Glutamatergic neuron (in vitro differentiated cells): ENCODE measurements at regions not wholly inside any gene's neighbourhood (a gene's known extent, or its start where the extent isn't known, plus 50 kb on each side); places are given as distances from the start of the nearest gene placed in this dataset.

Source experiments
- DNase-seq: peaks from one replicate; pipeline ENCODE4 v3.0.0; 2022
- H3K27ac Mint-ChIP-seq: one replicate; pipeline ENCODE4 v1.8.0; 2020; ENCODE audit warnings: mild to moderate bottlenecking, mixed read lengths, inconsistent platforms; ENCODE audit not compliant: unreplicated experiment
- H3K27me3 Mint-ChIP-seq: one replicate; pipeline ENCODE4 v1.8.0; 2020; ENCODE audit warnings: mild to moderate bottlenecking, moderate library complexity, mixed read lengths, inconsistent platforms; ENCODE audit not compliant: unreplicated experiment
- H3K36me3 Mint-ChIP-seq: one replicate; pipeline ENCODE4 v1.8.0; 2020; ENCODE audit warnings: mild to moderate bottlenecking, mixed read lengths, inconsistent platforms; ENCODE audit not compliant: unreplicated experiment
- H3K4me1 Mint-ChIP-seq: one replicate; pipeline ENCODE4 v1.8.0; 2020; ENCODE audit warnings: mild to moderate bottlenecking, low read depth, mixed read lengths, inconsistent platforms; ENCODE audit not compliant: unreplicated experiment
- H3K4me3 Mint-ChIP-seq: one replicate; pipeline ENCODE4 v1.8.0; 2020; ENCODE audit warnings: mild to moderate bottlenecking, mixed read lengths, inconsistent platforms; ENCODE audit not compliant: unreplicated experiment
- H3K9me3 Mint-ChIP-seq: one replicate; pipeline ENCODE4 v1.8.0; 2020; ENCODE audit warnings: mild to moderate bottlenecking, moderate library complexity, mixed read lengths, inconsistent platforms; ENCODE audit not compliant: unreplicated experiment
- CTCF ChIP-seq: fragments of 200-600 bp; sonication (generic); IDR thresholded peaks from one replicate; pipeline ENCODE4 v1.5.0; 2021; ENCODE audit not compliant: partially characterized antibody, unreplicated experiment

GRCh38 chr4:146088690-146089089 lies 86.8 kb upstream of the LSM6 start:
- Mint-ChIP-seq H3K4me3 (no peak overlapping the region), H3K4me1 (no peaks in the 10 kb centered on the region), H3K36me3 (no peaks in the 10 kb centered on the region), H3K9me3 (no peaks in the 10 kb centered on the region), H3K27ac (no peak overlapping the region), H3K27me3 (peaks cover under 1% of the 10 kb centered on the region)
- TF ChIP-seq CTCF: no peak
- DNase-seq: no peak

- Mint-ChIP-seq H3K27me3 (peaks cover 2% of the 10 kb centered on the region), H3K9me3 (no peaks in the 10 kb centered on the region), H3K36me3 (no peaks in the 10 kb centered on the region), H3K4me3 (no peak overlapping the region), H3K4me1 (no peaks in the 10 kb centered on the region), H3K27ac (no peak overlapping the region)
- DNase-seq: no peak
- TF ChIP-seq CTCF: no peak
These were observed 87.7 kb upstream of the LSM6 start for GRCh38 chr4:146087856-146088255.

GRCh38 chr4:146076081-146076480 lies 99.4 kb upstream of the LSM6 start:
- H3K4me3 Mint-ChIP-seq: no peak overlapping the region
- no peak overlapping the region for H3K27ac Mint-ChIP-seq
- no peaks in the 10 kb centered on the region for H3K9me3 Mint-ChIP-seq
- H3K4me1 Mint-ChIP-seq: no peaks in the 10 kb centered on the region
- DNase-seq: no peak
- H3K27me3 Mint-ChIP-seq: peaks cover 2% of the 10 kb centered on the region
- TF ChIP-seq CTCF: no peak
- no peaks in the 10 kb centered on the region for H3K36me3 Mint-ChIP-seq

- TF ChIP-seq CTCF: no peak
- H3K9me3 Mint-ChIP-seq: no peaks in the 10 kb centered on the region
- H3K36me3 Mint-ChIP-seq: no peaks in the 10 kb centered on the region
- H3K27me3 Mint-ChIP-seq: peaks cover 2% of the 10 kb centered on the region
- DNase-seq: no peak
- H3K4me3 Mint-ChIP-seq: no peak overlapping the region
- H3K4me1 Mint-ChIP-seq: no peaks in the 10 kb centered on the region
- no peak overlapping the region for H3K27ac Mint-ChIP-seq
These were observed 102.0 kb upstream of the LSM6 start for GRCh38 chr4:146073517-146073916.

GRCh38 chr4:146072376-146072775 lies 103.1 kb upstream of the LSM6 start:
- no peak for TF ChIP-seq CTCF
- H3K27ac Mint-ChIP-seq: no peak overlapping the region
- no peaks in the 10 kb centered on the region for H3K4me1 Mint-ChIP-seq
- H3K27me3 Mint-ChIP-seq: peaks cover 2% of the 10 kb centered on the region
- no peak overlapping the region for H3K4me3 Mint-ChIP-seq
- DNase-seq: no peak
- no peaks in the 10 kb centered on the region for H3K36me3 Mint-ChIP-seq
- H3K9me3 Mint-ChIP-seq: no peaks in the 10 kb centered on the region
